NCI-H524 (cell line): ENCODE measurements at regions not wholly inside any gene's neighbourhood (a gene's known extent, or its start where the extent isn't known, plus 50 kb on each side); places are given as distances from the start of the nearest gene placed in this dataset.

Experiments
- DNase-seq, 2 experiments: peaks; one replicate each; lab custom pipeline; 2025; lab: John Stamatoyannopoulos, UW

GRCh38 chr7:113460067-113460466 lies 341.7 kb upstream of the SMIM30 start:
- no peak for DNase-seq

- no peak for DNase-seq
These were observed 338.2 kb upstream of the SMIM30 start for GRCh38 chr7:113456533-113456932.

GRCh38 chr7:113454597-113455169 lies 336.3 kb upstream of the SMIM30 start:
- no peak for DNase-seq

GRCh38 chr7:113452245-113452644 lies 333.9 kb upstream of the SMIM30 start:
- DNase-seq = no peak

- no peak for DNase-seq
These were observed 328.4 kb upstream of the SMIM30 start for GRCh38 chr7:113446791-113447190.

GRCh38 chr7:113446391-113446790 lies 328.0 kb upstream of the SMIM30 start:
- no peak for DNase-seq

- DNase-seq = no peak
These were observed 325.9 kb upstream of the SMIM30 start for GRCh38 chr7:113444261-113444660.

GRCh38 chr7:113440173-113440572 lies 321.8 kb upstream of the SMIM30 start:
- DNase-seq = no peak

- DNase-seq = no peak
These were observed 313.1 kb upstream of the SMIM30 start for GRCh38 chr7:113431406-113431805.

GRCh38 chr7:113424185-113424817 lies 305.9 kb upstream of the SMIM30 start:
- no peak for DNase-seq

- DNase-seq = peak; percentile 81 to 92
These were observed 303.5 kb upstream of the SMIM30 start for GRCh38 chr7:113421696-113422330.

GRCh38 chr7:113414401-113415035 lies 296.2 kb upstream of the SMIM30 start:
- no peak for DNase-seq

- no peak for DNase-seq
These were observed 294.1 kb upstream of the SMIM30 start for GRCh38 chr7:113412410-113412809.

- DNase-seq = no peak
These were observed 292.4 kb upstream of the SMIM30 start for GRCh38 chr7:113410796-113411195.

GRCh38 chr7:113408999-113409398 lies 290.6 kb upstream of the SMIM30 start:
- no peak for DNase-seq

- DNase-seq = no peak
These were observed 287.1 kb upstream of the SMIM30 start for GRCh38 chr7:113405296-113406056.

GRCh38 chr7:113404245-113404644 lies 285.9 kb upstream of the SMIM30 start:
- DNase-seq = peak in 1 of 2 experiments; percentile 6

- DNase-seq = no peak
These were observed 284.1 kb upstream of the SMIM30 start for GRCh38 chr7:113402482-113402881.

GRCh38 chr7:113402005-113402404 lies 283.7 kb upstream of the SMIM30 start:
- no peak for DNase-seq

GRCh38 chr7:113394856-113395255 lies 276.5 kb upstream of the SMIM30 start:
- no peak for DNase-seq

GRCh38 chr7:113392841-113393540 lies 274.6 kb upstream of the SMIM30 start:
- no peak for DNase-seq

- no peak for DNase-seq
These were observed 274.1 kb upstream of the SMIM30 start for GRCh38 chr7:113392421-113392820.
